Urothelium cell line (cell line): ENCODE measurements at regions not wholly inside any gene's neighbourhood (a gene's known extent, or its start where the extent isn't known, plus 50 kb on each side); places are given as distances from the start of the nearest gene placed in this dataset.

Experiments
- DNase-seq: peaks from one replicate; pipeline ENCODE4 v3.0.0; 2011; ENCODE audit warnings: low spot score, mixed read lengths
- FAIRE-seq: peaks from 2 replicates; lab custom pipeline; 2011; peaks lifted over from hg19 to GRCh38; lab: Jason Lieb, UNC

GRCh38 chr2:19687017-19687659 is 214.6 kb downstream of the TTC32 start:
- no peak for DNase-seq
- no peak for FAIRE-seq

DNA sequence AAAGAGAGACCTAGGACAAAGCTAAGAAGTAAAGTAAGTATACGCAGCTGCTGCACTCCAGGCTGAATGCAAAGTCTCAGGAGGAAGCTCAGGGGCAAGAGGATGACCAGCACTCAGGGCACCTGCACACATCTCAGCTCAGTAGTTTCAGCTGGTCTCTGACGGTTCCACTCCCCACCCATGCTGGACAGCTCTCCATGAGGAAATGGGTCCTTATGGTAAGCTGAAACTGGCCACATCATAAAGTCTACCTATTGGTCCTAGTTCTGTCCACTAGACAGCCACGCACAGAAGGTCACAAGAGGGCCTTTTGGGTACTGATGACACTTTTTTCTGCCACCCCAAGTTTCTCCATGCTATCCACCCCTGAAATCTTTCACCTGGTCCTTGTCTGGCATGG is 215.3 kb downstream of the TTC32 start:
- DNase-seq (no peak), FAIRE-seq (no peak)

GRCh38 chr2:19685731-19686130 is 216.1 kb downstream of the TTC32 start:
- DNase-seq (no peak), FAIRE-seq (no peak)

- DNase-seq (no peak), FAIRE-seq (no peak)
Measured at GRCh38 chr2:19684516-19684915, 217.3 kb downstream of the TTC32 start.

GRCh38 chr2:19683556-19683955 is 218.2 kb downstream of the TTC32 start:
- no peak for DNase-seq
- FAIRE-seq: no peak

GRCh38 chr2:19682493-19682892 is 219.3 kb downstream of the TTC32 start:
- no peak for FAIRE-seq

GRCh38 chr2:19677825-19678518 is 223.8 kb downstream of the TTC32 start:
- DNase-seq: no peak
- FAIRE-seq: no peak

More at GRCh38 chr2:19682493-19682892, 219.3 kb downstream of the TTC32 start:
- no peak for DNase-seq

DNA sequence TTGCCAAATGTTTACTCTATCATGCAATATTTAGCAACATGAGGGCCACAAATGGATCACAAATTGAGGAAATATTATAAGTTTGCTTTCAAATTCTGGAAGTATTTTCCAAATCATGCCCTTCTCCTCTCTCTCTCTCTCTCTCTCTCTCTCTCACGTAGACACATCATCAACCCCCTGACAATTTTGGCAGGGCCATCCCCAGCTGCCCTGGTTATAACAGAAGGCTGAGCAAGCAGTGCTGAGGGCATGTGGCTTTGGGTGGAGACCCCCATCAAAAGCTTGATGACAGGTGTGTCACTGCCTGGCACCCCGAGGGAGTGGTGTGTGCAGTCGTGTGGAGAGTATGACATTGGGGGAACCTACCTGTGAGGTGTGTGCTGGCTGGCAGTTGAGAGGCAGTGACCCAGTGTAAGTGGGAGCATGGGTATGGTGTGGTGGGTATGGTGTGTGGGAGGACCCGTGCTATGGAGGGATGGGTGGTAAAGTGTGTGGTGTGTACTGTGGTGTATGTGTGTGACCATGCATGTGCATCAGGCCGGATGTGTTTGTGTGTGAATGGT is 224.5 kb downstream of the TTC32 start:
- no peak for DNase-seq
- peak; percentile 93 for FAIRE-seq

DNA sequence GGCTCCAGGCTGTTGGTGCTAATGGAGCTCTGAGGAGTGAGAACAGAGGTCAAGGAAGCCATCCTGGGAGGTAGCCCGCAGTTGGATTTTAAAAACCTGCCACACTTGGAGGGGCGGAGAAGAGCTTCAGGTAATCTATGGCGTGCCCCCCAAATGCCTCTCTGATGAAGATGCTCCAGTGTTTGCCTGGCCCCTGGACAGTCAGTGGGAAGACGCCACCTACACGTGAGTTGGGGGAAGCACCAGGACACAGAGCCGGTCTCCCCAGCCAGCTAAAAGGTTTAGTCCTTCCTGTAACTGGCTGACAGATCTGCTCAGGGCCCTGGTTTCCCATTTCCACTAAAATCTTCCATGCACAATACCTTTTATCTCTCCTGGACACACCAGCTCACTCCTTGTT is 225.0 kb downstream of the TTC32 start:
- no peak for FAIRE-seq
- DNase-seq: no peak

GRCh38 chr2:19675856-19676460 is 225.8 kb downstream of the TTC32 start:
- DNase-seq (no peak), FAIRE-seq (no peak)

- no peak for FAIRE-seq
- no peak for DNase-seq
Measured at GRCh38 chr2:19675003-19675629, 226.7 kb downstream of the TTC32 start.

DNA sequence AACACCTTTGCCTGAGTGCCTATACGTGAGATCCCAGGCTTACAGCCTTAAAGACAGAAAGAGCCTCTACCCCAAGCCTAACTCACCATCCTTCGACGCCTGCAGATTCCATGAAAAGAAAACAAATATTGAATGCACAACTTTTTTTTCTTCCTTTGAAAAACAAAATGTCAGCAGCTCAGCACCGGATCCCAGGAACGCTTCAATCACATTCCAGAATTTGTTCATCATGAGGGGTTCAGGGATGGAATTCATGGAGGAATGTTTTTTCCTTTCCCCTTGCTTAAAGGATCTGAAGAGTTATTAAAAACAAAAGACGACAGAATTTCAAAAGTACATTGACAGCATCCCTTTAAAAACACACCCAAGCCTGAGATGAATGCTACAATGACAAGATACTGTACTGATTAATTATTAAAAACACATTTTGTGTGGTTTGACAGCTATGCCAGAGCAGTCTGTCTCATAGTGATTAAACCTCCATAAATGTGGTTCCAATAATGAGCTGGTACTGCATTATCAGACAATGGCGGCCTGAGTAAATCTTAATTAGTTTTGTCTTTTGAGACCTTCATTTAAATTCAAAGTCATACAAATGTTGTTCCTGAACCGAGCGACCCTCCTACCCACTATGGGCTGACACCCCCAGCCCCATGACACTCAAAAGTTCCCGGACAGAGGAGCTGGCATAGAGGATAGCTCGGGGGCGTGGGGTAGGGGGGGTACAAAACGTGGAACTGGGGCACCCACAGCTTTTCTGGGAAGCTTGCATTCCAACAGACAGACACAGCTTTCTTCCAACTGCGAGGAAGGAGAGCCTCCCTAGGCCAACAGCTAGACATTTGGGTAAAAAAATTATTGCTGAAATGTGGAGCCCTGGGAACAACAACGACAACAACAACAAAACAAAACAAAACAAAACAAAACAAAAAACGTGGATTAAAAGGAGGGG is 227.5 kb downstream of the TTC32 start:
- DNase-seq (no peak), FAIRE-seq (no peak)

DNA sequence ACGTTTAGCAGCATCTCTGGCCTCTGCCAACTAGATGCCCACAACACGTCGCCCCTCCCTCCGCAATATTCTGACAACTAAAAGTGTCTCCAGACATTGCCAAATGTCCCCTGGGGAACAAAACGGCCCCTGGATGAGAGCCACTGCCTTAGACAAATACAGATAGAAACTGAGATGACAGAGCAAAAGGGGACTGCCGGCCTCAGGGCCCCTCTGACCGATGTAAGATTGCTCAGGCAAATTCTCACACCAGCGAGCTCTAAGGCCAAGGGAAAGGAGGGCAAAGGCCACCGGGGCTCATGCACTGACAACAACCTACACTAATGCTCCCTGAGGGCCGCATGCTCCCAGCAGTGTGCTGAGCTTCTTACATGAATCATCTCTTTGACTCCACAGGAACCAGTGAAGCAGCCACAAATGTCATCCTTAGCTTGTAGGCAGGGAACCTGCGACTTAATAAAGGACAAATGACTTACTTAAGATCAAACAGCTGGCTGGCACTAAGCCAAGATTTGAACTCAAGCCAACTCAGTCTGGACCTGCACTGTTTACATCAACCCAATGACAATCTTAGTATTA is 228.5 kb downstream of the TTC32 start:
- FAIRE-seq (peak; percentile 37), DNase-seq (no peak)

GRCh38 chr2:19671916-19672315 is 229.9 kb downstream of the TTC32 start:
- DNase-seq: peak; percentile 49
- FAIRE-seq: peak; percentile 30

DNA sequence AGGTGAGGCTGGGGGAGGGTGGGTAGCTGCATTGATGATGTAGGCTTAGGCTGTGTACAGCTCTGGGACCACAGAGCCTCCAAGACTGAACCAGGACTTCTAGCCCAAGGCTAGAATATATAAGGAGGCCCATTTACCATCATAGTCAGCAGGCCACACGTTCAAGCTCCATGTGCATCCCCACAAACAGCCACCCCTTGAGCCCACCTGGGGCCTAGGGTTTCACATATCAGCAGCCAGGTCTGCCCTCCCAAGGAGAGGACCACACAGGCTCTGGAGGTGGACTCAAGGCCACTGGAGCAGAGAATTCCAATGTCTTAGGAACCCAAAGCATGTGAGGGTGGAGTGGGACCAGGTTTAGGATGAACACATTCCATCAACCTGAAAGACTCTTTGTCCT is 230.5 kb downstream of the TTC32 start:
- DNase-seq (no peak), FAIRE-seq (no peak)

DNA sequence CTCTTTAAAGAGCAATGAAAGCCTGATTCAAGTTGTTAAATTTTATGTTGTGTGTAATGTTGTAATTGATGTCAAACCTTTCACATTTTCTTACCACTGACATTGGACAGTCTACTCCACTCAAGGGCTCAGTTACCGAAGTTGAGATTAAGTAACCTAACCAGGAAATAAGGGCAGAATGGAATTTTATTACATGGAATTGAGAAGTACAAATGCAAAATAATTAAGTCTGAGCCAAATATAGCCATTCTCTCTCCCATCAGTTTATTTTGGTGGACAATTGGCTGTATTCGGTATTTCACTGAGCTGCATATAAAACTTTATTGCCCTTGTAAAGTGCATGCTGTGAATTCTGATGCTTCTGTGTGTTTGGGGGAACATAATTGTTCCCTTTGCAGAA is 231.5 kb downstream of the TTC32 start:
- DNase-seq (no peak), FAIRE-seq (no peak)

- FAIRE-seq (no peak), DNase-seq (no peak)
Measured at GRCh38 chr2:19669559-19669958, 232.2 kb downstream of the TTC32 start.

- FAIRE-seq (no peak), DNase-seq (no peak)
Measured at GRCh38 chr2:19669126-19669525, 232.7 kb downstream of the TTC32 start.

DNA sequence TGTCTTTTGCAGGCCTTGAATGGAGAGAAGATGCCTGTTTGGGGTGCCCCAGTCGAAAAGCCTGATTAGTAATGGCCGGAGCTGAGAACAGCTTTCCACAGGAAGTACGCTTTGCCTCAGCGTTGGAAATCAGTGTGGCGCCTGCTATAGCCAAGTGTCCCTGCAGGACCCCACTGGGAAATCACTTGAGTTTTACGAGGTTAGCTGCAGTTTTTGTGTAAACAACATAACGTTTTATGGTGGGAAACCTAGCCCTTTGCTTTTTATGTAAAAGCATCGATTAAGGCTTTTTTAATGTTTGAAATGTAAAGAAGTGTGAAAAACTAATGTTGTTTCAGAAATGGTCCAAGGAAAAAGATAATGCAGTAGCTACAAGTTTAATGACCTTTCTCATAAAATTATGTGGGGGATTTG is 234.2 kb downstream of the TTC32 start:
- FAIRE-seq (no peak), DNase-seq (no peak)

DNA sequence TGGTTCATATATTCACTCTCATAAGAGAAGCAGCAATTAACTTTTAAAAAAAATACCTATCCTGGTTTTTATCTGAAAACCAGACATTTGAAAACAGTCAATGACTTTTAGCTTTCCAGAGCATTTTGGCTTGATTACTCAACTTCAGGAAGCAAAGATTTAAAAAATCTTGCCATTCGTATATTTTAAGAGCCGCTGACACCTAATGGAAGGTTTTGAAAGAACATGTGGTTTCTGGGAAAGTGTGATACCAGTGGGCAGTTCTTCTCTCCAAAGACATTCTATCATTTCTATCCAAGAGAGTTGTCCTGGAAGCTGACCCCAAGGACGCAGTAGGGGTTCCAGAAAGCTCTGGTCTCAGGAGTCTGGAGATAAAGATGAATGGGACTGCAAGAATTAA is 234.7 kb downstream of the TTC32 start:
- DNase-seq (no peak), FAIRE-seq (no peak)
